Hippocampal formation (tissue), 2 donors: ENCODE measurements at regions not wholly inside any gene's neighbourhood (a gene's known extent, or its start where the extent isn't known, plus 50 kb on each side); places are given as distances from the start of the nearest gene placed in this dataset.

Experiments used
- DNase-seq, 2 donors: peaks; one replicate each; lab custom pipeline; 2025; lab: John Stamatoyannopoulos, UW

DNA sequence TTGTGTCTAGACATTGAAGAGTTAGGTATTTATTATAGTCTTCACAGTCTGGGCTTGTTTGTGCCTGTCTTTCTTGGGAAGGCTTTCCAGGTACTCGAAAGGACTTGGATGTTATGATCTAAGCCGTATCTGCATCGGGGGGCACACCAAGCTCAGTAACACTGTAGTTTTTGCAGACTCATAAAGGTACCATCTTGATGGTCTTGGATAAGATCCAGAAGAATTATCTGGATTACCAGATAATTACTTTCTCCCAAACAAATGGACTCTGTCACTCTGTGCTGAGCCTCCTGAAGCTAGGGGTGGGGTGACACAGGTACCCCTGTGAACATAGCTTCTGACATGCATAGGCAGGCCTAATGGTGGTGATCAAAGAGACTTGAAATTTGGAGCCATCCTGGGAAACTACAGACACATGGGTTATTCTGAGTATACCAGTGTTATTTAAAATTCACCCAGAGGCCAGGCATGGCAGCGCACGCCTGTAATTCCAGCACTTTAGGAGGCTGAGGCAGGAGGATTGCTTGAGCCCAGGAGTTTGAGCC is 238.6 kb upstream of the TPM1 start:
- no peak for DNase-seq

DNA sequence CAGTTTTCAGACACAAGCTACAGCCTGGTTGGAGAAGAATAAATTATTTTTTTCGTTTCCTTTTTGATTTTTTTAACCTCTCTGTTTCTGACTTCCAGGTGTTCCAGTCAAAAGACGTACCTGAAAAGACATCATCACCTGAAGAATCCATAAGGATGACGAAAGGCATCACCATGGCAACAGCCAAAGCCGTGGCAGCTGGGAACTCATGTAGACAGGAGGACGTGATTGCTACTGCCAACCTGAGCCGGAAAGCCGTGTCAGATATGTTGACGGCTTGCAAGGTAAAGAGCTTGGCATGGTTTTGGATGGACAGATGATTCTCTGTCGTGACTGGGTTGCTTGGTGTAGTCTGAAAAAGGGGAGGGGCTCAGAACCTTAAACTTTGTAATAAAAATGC is 237.0 kb upstream of the TPM1 start:
- DNase-seq = no peak

DNA sequence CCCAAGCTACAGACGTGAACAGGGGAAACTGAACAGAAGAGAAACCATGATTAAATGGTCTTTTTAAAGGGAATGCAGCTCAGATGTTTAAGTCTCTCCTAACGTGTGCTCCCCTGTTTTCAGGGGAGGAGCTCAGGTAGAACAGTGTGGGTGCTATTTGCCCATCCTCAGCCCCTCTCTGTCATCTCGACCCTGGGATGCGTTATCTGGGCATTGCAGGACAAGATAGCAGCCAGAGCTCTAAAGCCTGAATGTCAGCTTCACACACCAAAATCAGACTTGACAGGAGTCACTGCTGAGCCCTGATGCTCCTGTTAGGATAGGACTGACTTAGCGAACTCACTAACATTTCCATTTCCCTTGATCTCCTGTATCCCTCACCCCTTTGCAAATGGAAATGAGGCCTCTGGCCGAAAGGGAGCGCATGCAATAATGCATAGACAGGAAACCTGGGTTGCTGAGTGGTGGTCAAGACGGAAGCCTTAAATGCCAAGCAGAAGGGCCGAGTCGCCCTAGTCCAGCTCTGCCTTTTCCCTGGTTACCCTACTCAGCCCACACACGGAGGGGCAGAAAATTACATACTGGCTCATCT is 234.9 kb upstream of the TPM1 start:
- no peak for DNase-seq

DNA sequence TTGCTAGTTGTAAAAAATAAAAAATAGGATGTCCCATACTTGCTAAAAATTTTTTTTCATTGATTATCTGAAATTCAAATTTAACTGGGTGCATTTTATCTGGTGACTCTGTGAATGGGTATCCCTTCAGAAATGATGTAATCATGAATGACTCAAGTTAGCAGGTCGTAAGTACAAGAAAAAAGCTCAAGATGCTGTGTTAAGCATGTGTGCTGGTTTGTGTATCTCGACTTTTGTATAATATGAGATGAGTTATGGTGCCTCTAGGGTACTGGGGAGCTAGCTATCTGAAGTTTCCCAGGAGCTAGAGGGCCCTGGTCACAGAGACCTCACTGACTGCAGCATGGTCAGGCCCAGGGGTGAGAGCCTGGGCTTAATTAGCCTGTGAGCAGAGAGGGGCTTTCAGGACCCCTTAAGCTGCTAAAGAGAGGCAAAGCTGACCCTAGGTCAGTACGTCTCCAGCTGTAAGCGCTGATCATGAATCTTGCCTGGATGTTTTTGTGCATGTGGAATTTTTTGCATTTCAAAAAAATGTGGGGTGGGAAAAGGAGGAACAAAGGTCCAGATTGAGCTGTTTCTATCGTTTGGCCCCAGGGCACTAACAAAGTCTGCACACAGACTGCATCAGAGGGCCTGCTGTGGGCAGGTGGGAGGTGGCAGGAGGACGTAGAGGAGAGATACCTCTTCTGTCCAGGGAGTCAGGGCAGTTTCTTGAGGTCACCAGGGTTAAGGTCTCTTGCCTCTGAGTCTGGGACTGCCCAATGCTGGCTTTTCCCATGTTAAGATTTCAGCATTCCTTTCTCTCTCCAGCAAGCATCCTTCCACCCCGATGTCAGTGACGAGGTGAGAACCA is 233.2 kb upstream of the TPM1 start:
- no peak for DNase-seq

DNA sequence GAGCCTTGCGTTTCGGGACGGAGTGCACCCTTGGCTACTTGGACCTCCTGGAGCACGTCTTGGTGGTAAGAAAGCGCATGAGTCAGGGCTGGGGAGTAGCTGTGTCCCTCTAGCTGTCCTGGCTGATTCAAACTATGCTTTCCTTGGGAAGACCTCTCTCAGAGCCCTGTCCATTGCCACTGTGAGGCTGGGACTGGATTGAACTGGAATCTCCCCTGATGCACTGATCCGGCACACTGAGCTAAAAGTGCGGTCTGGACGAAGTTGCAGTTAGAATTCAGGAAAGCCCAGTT is 232.6 kb upstream of the TPM1 start:
- DNase-seq = no peak

DNA sequence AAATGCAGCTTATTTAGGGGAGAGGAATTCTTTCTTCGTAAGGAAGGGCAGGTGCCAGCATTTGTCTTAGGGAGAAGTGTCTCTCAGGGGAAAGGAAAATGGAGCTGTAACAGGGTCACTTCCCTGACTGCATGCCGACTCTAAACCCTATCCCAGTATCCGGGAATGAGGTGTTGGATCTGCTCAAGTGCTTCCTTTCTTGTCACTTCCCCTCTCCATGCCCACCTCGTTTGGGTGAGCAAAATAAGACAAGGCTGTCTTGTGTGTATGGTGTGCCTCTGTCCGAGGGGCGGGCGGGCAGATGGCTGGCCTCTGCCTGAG is 230.1 kb upstream of the TPM1 start:
- DNase-seq = no peak

DNA sequence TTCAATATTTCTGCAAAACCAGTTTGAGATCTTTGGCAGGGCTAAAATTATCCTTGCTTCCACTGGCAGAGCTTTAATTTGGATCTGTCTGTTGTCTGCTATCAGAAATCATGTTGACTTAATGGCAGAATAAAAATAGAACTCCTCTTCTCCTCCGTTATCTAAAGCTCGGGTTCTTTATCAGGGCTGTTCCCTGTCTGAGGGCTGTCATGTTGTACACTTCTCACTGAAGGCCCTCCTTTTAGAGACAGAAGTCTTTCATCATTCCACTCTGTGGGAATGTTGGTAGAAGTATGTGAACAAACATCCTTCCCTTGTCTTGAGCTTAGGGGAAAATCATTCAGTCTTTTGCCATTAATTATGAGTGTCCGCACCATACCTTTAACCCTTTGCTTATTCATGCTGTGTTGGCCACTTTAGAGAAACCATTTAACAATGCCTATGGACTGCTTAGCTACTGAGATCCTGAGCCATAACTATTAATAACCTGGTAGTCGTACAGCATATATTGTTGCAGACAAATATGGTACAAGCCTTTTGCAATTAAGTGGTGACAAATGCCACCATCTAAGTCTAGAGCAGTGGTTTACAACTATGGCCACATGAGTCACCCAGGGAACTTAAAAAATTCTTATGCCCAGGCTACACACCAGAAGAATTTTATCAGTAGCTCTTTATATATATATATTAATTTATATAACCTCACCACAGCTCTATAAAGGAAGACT is 226.0 kb upstream of the TPM1 start:
- DNase-seq = no peak

DNA sequence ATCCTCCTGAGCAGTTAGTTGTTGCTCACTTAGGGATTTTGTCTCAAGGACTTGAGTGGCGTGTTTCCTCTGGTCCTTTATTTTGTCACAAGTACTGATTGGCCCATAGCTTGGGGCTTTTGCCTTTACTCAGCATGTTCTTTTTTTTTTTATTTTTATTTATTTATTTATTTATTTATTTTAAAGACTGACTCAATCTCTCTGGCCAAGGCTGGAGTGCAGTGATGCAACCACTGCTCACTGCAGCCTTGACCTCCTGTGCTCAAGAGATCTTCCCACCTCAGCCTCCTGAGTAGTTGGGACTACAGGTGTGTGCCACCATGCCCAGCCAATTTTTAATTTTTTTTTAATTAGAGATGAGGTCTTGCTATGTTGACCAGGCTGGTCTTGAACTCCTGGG is 223.9 kb upstream of the TPM1 start:
- DNase-seq = no peak

DNA sequence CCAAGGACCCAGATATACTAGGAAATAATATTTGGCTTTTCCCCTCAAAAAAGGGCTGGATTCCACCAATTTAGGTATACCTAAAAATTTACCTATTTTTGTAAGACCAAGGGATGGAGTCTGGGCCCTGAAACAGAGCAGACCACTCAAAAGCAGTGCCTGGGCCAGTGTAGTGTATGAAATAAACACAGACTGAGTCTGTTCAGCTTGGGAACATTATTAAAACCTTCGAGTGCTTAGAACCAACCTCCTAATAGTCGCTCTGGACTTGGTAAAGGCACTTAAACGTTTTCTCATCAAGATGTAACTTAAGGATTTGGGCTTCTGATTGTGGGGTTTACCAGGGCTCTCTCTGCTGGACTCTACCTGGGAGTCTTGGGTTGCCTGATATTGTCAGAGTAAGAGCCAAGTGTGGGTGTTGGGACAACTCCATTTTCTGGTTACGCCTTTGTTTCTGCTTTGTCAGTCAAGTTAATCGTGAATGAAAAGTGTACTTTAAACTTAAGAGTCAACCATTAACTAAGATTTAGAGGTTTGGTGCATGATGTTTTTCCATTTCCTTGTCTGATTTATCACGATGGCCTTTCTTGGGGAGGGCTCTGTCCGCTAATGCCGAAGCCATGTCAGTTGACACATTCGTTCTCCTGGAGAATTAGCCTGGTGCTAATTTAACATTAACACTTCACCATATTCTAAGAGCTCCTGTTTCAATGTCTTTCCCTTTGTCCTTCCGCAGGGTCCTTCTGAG is 221.0 kb upstream of the TPM1 start:
- no peak for DNase-seq

DNA sequence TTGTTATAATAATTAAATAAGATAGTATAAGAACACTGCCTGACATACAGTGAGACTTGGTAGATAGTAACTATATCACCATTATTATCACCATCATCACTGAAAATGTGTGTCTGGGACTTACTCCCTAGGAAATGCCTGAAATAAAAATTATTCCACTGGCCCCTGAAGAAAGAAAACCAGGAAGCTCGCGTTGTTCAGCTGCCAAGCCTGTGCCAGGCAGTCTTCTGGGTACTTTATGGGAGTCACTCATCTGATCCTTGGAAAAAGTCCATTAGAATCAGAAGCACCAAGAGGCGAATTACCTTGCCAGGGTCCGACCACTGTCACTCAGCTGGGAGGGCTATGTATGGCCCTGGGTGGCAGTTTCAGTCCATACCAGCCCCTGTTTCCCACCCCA is 220.3 kb upstream of the TPM1 start:
- DNase-seq = no peak

DNA sequence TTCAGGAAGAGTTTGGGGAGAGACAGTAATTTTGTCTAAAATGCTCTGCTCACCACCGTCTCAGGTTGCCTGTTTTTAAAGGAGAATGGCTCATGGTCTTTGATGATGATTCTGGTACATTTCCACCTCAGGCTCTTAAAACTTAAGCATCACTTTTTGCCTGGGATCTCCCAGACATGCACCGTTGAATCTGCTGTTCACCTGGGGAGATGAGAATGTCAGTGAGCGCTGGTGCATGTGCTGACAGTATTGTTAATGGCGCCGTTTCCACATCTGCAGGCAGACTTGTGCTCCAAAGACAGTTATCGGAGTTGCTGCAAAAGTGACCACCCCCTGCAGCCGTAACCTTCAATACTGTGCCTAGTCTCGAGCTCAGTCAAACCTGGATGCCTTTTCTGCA is 219.0 kb upstream of the TPM1 start:
- DNase-seq = no peak

DNA sequence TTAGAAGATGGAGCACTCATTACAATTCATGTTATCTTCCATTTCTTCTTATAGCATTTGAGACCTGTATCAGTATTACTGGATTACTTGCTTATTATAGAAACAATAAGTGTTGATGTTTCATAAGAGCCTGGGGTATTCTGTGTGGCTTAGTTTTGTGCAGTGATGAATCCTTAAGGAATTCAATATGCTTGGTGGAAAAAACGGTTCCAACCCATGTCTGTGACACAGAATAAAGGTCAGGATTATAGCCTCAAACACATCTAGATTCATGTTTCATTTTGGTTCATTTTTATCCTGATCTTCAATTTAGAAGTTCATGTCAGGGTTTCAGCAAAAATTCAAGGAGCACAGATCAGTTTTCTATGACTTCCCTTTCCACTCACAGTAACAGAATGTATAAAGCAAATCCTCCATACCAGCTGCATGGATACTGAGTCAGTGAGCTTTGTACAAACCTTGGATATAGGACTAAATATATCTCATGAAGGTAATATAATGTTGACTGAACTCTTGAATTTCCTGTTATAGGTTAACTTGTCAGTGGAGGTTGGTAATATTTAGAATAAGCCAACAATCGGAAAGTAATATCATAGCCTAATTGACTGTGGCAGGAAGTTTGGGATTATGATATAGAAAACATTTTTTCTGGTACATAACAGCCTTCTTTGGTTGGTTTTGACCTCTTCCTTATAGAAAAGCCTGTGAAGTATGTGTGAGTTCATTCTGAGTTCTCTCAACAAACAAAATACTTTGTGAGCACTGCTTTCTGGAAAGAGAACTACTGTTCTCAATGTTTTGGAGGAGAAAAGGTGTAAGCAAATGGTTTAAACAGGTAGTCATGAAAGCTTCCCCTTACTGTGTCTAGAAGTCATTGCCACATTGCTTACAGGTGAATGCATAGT is 218.2 kb upstream of the TPM1 start:
- no peak for DNase-seq

DNA sequence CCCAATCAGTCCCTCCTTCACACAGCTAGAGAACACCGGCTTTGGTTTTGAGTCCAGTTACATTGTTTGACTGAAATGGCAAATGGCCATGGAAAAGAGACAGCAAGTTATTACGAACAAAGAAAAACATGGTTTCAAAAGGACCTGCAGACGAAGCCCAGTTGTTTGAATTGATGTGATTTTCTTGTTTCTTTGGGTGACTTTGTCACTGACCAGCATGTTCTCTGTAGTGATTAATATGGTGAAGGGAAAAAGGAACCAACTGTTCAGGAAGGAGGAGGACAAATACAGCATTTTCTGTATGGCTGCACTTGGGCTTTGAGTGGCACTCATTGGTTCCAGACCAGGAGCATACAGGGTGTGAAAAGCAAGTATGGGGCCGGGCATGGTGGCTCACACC is 217.4 kb upstream of the TPM1 start:
- no peak for DNase-seq

DNA sequence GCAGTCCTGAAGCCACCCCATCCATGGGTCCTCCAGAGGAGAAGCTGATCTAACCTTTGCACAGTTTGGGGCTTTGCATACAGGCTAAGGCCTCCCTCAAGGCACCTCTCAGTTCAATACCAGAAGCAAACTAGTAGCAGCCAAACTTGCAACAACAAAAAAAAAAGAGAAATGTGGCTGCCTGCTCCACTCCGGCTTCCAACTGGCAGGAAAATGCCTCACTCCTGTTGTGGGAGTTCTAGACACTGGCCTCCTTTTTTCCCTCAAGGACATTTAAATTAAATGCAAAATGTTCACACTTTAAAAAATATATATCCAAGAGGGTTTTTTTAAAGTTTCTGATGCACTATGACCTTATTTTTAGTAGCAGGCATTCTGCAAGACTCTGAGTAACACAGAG is 216.0 kb upstream of the TPM1 start:
- DNase-seq = no peak

DNA sequence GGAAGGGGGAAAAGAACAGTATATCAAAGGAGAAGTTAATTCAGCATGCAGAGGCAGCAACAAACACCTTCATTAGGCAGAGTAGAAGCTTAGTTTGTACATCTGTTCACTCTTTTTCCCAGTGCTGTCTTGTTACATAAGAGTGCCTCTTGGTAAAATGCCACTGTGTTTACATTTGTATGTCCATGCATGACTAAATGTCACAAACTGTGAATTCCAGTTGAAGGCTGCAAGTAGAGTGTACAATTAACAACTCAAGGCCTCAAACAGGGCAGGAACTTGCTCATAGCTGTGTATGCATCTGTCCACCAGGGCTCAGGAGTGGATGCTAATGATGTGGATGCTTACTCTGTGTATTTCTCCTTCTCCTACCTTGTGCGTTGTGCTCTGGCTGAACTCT is 214.2 kb upstream of the TPM1 start:
- no peak for DNase-seq

DNA sequence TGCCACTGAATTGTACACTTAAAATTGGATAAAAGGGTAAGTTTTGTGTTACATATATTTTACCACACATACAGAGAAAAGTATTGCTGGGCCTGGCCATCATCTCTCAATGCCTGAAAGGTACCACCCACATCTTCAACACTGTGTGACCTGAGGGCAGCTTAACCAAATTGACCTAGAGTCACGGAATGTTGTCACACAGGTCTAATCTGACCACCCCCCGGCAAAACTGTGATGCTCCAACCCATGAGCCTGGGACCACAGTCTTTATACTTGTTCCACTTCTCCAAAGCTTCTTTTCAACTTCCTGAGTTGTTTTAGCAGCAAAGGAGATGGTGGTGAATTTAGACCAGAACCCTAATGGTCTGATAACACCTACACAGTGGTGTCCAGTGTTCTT is 210.3 kb upstream of the TPM1 start:
- DNase-seq = no peak

DNA sequence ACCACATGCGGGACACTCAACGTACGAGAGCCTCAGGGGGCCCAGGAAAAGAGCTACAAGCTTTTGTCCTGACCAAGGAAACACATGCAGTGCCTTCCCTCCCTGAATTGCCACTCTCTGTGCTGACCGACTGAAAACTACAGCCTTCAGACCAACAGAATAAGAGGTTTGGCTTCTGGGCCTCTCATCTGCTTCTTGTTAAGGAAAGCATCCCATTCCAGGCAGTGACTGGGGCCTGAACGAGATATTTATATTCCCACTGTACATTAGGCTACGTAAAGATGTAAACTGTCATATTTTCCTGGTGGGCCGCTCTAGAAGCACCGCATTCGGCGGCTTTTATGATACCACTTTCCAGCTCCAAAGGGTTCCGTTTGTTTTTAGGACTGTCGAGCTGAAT is 208.9 kb upstream of the TPM1 start:
- DNase-seq = no peak

DNA sequence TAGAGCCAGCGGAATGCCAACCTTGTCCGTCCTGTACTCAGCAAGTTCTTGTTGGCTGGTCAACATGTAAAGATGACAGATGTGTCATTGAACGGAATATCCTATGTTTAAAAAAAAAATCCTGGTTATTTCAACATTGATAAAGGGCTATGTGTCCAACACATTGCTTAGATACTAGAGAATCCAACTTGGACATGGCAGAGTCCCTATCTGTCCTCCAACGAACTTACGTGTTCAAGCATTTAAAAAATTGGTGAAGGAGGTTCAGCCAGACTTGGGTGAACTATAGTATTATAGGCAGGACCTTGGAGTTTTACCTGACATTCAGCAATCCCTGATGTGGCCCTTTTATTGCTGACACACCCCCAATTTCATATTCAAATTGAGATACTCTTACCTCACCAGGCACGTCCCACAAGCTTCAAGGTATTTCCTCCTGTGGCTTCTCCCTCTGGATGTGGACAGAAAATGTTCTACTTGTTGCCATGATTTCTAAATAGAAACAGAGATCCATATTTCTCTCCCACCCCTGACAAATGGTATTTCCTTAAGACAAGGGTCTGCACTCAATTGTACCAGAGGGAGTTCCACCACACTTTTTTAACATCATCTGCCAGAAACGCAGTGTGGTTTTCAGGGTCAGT is 207.7 kb upstream of the TPM1 start:
- DNase-seq = no peak

DNA sequence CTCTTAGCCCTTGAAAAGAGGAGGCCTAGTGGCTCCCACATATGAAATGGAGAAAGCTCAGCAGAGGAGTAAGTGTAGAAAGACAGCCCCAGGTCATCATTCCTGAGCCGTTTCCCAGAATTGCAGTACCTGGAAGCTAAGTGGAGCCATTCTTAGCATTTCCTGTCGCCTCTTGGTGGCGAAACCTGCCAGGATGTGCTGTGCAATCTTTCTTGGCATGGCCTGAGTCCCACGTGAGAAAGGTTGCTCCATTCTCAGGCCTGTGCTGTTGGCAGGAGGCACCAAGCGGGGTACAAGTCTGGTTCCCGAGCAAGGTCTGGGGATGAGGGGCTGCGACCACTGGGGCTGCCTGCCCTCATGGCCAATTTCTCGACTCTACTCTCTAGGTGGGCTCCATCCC is 207.2 kb upstream of the TPM1 start:
- DNase-seq = no peak

DNA sequence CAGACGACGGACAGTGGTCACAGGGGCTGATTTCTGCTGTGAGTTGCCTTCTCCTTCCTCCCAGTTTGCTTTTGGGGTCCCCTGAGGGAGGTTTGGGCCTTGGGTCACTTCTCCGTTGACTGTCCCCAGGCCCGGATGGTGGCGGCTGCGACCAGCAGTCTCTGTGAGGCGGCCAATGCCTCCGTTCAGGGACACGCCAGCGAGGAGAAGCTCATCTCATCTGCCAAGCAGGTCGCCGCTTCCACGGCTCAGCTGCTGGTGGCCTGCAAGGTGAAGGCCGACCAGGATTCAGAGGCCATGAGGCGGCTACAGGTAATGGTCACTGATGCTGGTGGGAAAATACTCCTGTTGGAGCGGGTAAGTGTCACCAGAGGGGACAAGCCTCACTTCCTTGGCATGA is 206.8 kb upstream of the TPM1 start:
- DNase-seq = no peak
